ENCODE measurements at regions not wholly inside any gene's neighbourhood (a gene's known extent, or its start where the extent isn't known, plus 50 kb on each side); places are given as distances from the start of the nearest gene placed in this dataset.

DNA sequence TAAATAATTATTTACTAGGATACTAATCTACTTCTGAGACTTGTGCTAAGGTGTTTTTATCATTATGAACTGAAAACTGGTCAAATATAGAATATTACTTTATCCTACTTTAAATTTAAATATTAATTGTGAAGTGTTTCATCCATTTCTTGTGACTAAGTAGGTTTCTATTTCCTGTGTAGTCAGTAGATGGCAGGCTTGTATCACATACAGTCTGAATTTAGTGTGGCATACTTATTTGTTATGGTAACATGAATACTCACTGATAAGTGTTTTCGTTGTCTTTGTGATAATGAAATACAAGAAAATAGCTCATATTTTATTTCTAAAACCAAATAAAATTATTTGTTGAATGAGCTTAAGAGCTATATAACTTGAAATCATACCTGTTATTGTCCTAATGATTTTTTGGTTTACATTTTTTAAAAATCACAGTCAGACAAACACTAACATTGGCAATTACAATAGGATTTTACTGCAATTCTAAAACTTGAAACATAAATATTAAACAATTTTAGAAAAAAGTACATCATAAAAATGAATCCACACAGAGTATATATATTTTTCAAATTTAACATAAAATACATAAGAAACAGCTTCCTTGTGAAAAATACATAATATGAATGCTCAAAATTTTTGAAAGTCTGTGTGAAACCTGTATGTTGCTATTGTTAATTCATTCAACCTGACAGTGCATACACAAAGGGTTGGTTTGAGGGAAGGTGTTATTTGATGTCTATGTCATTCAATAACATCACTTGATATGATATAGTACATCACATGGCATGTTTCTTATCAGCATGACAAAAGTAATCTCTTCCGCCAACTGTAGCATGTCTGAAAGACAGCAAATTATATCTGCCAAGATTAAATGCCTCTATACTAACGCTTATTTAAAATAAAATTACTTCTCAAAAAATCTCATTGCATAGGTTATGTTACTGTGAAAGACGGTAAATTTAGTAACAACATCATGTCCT, 904.8 kb upstream of the PCDH20 start:
- H3K36me3 Mint-ChIP-seq (ENCODE audit: low read depth) = no peaks in the 10 kb centered on the region
- ATAC-seq = no peak; the same call in 2 of the 3 replicates
- peak; percentile 63 for DNase-seq (ENCODE audit: low spot score)

DNA sequence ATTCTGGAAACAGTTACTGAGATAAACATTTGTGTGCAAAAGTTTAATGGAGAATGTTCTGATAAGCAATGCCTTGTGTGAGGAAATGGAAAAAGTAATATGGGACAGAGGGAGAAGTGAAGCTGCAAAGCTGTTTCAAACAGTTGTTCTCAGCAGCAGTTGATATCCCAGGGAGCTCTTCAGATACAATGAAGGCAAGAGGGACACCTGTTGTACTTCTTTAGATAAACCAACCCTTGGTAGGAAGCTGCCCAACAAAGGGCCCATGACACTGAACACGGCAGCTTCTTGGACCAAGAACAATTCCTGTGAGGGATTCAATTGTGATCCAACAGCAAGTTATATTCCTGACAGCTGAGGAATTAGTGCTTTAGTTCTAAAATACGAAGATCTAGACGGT, 894.3 kb upstream of the PCDH20 start:
- no peak overlapping the region for H3K4me2 ChIP-seq
- no peak for TF ChIP-seq NANOG (IDR thresholded peaks at IDR 0.05; ENCODE audit: borderline replicate concordance)
- TF ChIP-seq, protein P1, sequence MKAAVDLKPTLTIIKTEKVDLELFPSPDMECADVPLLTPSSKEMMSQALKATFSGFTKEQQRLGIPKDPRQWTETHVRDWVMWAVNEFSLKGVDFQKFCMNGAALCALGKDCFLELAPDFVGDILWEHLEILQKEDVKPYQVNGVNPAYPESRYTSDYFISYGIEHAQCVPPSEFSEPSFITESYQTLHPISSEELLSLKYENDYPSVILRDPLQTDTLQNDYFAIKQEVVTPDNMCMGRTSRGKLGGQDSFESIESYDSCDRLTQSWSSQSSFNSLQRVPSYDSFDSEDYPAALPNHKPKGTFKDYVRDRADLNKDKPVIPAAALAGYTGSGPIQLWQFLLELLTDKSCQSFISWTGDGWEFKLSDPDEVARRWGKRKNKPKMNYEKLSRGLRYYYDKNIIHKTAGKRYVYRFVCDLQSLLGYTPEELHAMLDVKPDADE (IDR thresholded peaks at IDR 0.05) = no peak
- TF ChIP-seq, protein P2, sequence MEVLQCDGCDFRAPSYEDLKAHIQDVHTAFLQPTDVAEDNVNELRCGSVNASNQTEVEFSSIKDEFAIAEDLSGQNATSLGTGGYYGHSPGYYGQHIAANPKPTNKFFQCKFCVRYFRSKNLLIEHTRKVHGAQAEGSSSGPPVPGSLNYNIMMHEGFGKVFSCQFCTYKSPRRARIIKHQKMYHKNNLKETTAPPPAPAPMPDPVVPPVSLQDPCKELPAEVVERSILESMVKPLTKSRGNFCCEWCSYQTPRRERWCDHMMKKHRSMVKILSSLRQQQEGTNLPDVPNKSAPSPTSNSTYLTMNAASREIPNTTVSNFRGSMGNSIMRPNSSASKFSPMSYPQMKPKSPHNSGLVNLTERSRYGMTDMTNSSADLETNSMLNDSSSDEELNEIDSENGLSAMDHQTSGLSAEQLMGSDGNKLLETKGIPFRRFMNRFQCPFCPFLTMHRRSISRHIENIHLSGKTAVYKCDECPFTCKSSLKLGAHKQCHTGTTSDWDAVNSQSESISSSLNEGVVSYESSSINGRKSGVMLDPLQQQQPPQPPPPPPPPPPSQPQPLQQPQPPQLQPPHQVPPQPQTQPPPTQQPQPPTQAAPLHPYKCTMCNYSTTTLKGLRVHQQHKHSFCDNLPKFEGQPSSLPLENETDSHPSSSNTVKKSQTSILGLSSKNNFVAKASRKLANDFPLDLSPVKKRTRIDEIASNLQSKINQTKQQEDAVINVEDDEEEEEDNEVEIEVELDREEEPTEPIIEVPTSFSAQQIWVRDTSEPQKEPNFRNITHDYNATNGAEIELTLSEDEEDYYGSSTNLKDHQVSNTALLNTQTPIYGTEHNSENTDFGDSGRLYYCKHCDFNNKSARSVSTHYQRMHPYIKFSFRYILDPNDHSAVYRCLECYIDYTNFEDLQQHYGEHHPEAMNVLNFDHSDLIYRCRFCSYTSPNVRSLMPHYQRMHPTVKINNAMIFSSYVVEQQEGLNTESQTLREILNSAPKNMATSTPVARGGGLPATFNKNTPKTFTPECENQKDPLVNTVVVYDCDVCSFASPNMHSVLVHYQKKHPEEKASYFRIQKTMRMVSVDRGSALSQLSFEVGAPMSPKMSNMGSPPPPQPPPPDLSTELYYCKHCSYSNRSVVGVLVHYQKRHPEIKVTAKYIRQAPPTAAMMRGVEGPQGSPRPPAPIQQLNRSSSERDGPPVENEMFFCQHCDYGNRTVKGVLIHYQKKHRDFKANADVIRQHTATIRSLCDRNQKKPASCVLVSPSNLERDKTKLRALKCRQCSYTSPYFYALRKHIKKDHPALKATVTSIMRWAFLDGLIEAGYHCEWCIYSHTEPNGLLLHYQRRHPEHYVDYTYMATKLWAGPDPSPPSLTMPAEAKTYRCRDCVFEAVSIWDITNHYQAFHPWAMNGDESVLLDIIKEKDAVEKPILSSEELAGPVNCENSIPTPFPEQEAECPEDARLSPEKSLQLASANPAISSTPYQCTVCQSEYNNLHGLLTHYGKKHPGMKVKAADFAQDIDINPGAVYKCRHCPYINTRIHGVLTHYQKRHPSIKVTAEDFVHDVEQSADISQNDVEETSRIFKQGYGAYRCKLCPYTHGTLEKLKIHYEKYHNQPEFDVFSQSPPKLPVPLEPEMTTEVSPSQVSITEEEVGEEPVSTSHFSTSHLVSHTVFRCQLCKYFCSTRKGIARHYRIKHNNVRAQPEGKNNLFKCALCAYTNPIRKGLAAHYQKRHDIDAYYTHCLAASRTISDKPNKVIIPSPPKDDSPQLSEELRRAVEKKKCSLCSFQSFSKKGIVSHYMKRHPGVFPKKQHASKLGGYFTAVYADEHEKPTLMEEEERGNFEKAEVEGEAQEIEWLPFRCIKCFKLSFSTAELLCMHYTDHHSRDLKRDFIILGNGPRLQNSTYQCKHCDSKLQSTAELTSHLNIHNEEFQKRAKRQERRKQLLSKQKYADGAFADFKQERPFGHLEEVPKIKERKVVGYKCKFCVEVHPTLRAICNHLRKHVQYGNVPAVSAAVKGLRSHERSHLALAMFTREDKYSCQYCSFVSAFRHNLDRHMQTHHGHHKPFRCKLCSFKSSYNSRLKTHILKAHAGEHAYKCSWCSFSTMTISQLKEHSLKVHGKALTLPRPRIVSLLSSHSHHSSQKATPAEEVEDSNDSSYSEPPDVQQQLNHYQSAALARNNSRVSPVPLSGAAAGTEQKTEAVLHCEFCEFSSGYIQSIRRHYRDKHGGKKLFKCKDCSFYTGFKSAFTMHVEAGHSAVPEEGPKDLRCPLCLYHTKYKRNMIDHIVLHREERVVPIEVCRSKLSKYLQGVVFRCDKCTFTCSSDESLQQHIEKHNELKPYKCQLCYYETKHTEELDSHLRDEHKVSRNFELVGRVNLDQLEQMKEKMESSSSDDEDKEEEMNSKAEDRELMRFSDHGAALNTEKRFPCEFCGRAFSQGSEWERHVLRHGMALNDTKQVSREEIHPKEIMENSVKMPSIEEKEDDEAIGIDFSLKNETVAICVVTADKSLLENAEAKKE (CRISPR knock-in tag; IDR thresholded peaks at IDR 0.05) = peak; percentile 94

More for the DNA sequence above, 904.8 kb upstream of the PCDH20 start:
- H3K79me2 ChIP-seq (replicated peaks; ENCODE audit: insufficient read depth) = no peaks in the 10 kb centered on the region
- no peaks in the 10 kb centered on the region for H3K36me3 ChIP-seq (ENCODE audit: insufficient read depth)
- Mint-ChIP-seq H3K4me3 (no peak overlapping the region), H3K27ac (no peak overlapping the region), H3K27me3 (ENCODE audit: insufficient read depth, low read depth, poor library complexity) (no peaks in the 10 kb centered on the region), H3K9me3 (no peaks in the 10 kb centered on the region), H3K4me1 (no peaks in the 10 kb centered on the region)
- H3K4me3 ChIP-seq = no peak overlapping the region
- no peak overlapping the region for H3K4me2 ChIP-seq
- H3K9me2 ChIP-seq (ENCODE audit: insufficient read depth) = no peaks in the 10 kb centered on the region
- no peaks in the 10 kb centered on the region for H3K4me1 ChIP-seq (ENCODE audit: insufficient read depth)
- no peak overlapping the region for H3K27ac ChIP-seq (ENCODE audit: low read depth)
- no peaks in the 10 kb centered on the region for H3F3A ChIP-seq (replicated peaks; ENCODE audit: low read depth)
- no peak overlapping the region for H2AFZ ChIP-seq
- no peaks in the 10 kb centered on the region for H3K27me3 ChIP-seq (ENCODE audit: insufficient read depth)
- H4K20me1 ChIP-seq (replicated peaks; ENCODE audit: insufficient read depth) = no peaks in the 10 kb centered on the region
- TF ChIP-seq POLR2AphosphoS5 (IDR thresholded peaks at IDR 0.05; ENCODE audit: low read depth) = no peak
- TF ChIP-seq, protein P1 (IDR thresholded peaks at IDR 0.05) = no peak
- TF ChIP-seq, protein P3, sequence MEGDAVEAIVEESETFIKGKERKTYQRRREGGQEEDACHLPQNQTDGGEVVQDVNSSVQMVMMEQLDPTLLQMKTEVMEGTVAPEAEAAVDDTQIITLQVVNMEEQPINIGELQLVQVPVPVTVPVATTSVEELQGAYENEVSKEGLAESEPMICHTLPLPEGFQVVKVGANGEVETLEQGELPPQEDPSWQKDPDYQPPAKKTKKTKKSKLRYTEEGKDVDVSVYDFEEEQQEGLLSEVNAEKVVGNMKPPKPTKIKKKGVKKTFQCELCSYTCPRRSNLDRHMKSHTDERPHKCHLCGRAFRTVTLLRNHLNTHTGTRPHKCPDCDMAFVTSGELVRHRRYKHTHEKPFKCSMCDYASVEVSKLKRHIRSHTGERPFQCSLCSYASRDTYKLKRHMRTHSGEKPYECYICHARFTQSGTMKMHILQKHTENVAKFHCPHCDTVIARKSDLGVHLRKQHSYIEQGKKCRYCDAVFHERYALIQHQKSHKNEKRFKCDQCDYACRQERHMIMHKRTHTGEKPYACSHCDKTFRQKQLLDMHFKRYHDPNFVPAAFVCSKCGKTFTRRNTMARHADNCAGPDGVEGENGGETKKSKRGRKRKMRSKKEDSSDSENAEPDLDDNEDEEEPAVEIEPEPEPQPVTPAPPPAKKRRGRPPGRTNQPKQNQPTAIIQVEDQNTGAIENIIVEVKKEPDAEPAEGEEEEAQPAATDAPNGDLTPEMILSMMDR (conservative IDR thresholded peaks at IDR 0.05; ENCODE audit: low read depth in 2 of 2) = peak; percentile 69 to 73

More for the DNA sequence above, 894.3 kb upstream of the PCDH20 start:
- Mint-ChIP-seq H3K4me1 (peaks cover 7% of the 10 kb centered on the region), H3K9me3 (peaks cover 2% of the 10 kb centered on the region; the same call in 1 of the 3 replicates), H3K27me3 (ENCODE audit: insufficient read depth, low read depth, poor library complexity) (no peaks in the 10 kb centered on the region), H3K4me3 (no peak overlapping the region), H3K36me3 (ENCODE audit: low read depth) (no peaks in the 10 kb centered on the region), H3K27ac (no peak overlapping the region)
- Histone ChIP-seq H3K36me3 (ENCODE audit: insufficient read depth) (no peaks in the 10 kb centered on the region), H3K27ac (ENCODE audit: low read depth) (peak overlapping the region; percentile 40; the same call in 1 of the 2 replicates), H3K4me3 (no peak overlapping the region), H3K79me2 (replicated peaks; ENCODE audit: insufficient read depth) (no peaks in the 10 kb centered on the region), H4K20me1 (replicated peaks; ENCODE audit: insufficient read depth) (no peaks in the 10 kb centered on the region), H3K4me1 (ENCODE audit: insufficient read depth) (0 out of 2 replicates have a peak, but pooled peaks cover 3% of the 10 kb centered on the region), H3K9me2 (ENCODE audit: insufficient read depth) (peaks cover 8% of the 10 kb centered on the region; the same call in 1 of the 2 replicates), H3K27me3 (ENCODE audit: insufficient read depth) (no peaks in the 10 kb centered on the region), H3F3A (replicated peaks; ENCODE audit: low read depth) (no peaks in the 10 kb centered on the region), H2AFZ (peak overlapping the region; percentile 45; the same call in 1 of the 2 replicates)
- peak; percentile 94 for ATAC-seq
- peak; percentile 54 for DNase-seq (ENCODE audit: low spot score)

Measured in GM23338 (cell line).